Fibroblast of pulmonary artery (primary cell): ENCODE measurements at regions not wholly inside any gene's neighbourhood (a gene's known extent, or its start where the extent isn't known, plus 50 kb on each side); places are given as distances from the start of the nearest gene placed in this dataset.

Experiments used
- DNase-seq: peaks from one replicate; pipeline ENCODE4 v3.0.0-alpha.2; 2010; ENCODE audit warnings: low read depth
- H3K4me3 ChIP-seq: replicated peaks from 2 replicates; pipeline ENCODE4 v1.5.1; 2011; ENCODE audit warnings: low read depth, mild to moderate bottlenecking, control low read depth, low read length, moderate library complexity
- CTCF ChIP-seq: IDR thresholded peaks from 2 replicates; pipeline ENCODE4 v1.5.1; 2011; ENCODE audit warnings: mild to moderate bottlenecking, control low read depth, low read length, inconsistent platforms; ENCODE audit errors: missing control alignments

- no peak for DNase-seq
- H3K4me3 ChIP-seq, result no peak overlapping the region
- no peak for TF ChIP-seq CTCF
These were observed 529.1 kb upstream of the MEX3C start for GRCh38 chr18:51726614-51727013.

DNA sequence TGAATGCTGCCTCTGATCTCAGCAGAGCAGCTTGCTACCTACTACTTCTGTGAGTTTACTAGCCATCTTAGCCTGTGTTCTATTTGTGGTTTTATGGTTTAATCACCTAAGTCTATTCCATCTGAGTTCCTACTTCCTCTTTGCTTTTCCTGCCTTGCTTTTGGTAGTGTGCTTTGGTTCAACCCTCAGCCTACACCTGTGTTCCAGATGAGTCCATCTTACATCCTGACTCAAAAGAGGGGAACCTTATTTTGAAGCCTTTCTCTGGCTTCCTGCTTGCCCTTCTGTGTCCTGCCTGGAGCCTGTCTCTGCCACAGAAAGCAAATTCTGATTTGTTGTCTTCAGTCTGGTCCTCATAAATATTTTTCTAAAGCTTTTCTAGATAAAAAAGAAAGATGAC lies 530.3 kb upstream of the MEX3C start:
- no peak overlapping the region for H3K4me3 ChIP-seq
- no peak for TF ChIP-seq CTCF
- DNase-seq, result no peak

- TF ChIP-seq CTCF, result no peak
- no peak overlapping the region for H3K4me3 ChIP-seq
- no peak for DNase-seq
These were observed 533.6 kb upstream of the MEX3C start for GRCh38 chr18:51731070-51731469.

DNA sequence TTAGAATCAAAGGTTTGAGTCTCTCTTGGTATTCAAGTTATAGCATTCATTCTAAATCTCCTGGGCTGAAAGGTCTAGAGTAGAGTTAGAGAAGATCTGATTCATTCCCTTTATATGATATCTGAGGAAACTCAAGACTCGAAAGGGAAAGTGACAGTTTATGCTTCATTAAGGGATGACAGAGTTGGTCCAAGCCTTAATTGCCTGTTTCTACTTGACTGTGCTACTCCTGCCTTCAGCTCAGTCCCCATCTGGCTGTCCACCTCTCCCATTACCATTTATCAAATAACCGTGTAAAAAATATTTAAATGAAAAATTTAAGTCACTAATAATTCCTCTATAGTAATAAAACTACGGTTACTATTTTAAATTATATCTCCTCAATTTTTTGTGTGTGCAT lies 537.1 kb upstream of the MEX3C start:
- no peak for TF ChIP-seq CTCF
- DNase-seq, result no peak
- H3K4me3 ChIP-seq, result no peak overlapping the region

- TF ChIP-seq CTCF, result no peak
- H3K4me3 ChIP-seq, result no peak overlapping the region
- no peak for DNase-seq
These were observed 541.7 kb upstream of the MEX3C start for GRCh38 chr18:51739044-51739666.

- no peak for TF ChIP-seq CTCF
- H3K4me3 ChIP-seq, result no peak overlapping the region
- DNase-seq, result no peak
These were observed 554.4 kb upstream of the MEX3C start for GRCh38 chr18:51751901-51752300.

DNA sequence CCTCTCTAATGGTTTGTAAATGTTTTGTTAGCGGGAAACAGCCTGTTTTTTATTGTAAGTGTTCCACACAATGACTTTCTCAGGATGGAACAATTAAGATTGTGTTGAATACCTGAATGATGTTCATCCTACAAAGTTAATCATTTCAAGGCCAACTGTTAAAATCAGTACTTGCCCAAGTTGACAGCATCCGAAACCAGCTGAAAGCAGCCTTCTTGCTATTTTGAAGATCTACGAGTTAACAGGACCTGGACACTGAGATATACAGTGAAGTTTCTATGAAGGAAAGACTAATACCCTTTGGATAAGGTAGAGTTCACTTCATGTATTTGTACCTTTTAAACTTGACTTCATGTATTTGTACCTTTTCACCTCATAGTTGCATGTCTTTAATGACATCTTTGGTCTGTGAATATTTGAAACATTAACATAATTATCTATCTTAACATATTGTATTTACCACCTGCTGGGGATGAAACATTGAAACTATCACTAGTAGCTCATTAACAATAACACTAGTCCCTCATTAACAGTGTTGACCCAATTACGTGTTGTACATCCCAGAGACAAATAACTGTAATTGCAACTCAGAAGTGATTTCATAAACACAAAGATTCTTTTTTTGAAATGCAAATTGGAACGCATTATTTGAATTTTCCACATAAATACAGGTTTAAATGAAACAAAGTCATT lies 556.0 kb upstream of the MEX3C start:
- DNase-seq, result no peak
- no peak for TF ChIP-seq CTCF
- H3K4me3 ChIP-seq, result no peak overlapping the region
